ENCODE measurements at regions not wholly inside any gene's neighbourhood (a gene's known extent, or its start where the extent isn't known, plus 50 kb on each side); places are given as distances from the start of the nearest gene placed in this dataset.
"Not testable (repeated sequence)": the region's sequence is repeated elsewhere in the genome, so short reads cannot be mapped to it uniquely, and the experiment has no call there.

DNA sequence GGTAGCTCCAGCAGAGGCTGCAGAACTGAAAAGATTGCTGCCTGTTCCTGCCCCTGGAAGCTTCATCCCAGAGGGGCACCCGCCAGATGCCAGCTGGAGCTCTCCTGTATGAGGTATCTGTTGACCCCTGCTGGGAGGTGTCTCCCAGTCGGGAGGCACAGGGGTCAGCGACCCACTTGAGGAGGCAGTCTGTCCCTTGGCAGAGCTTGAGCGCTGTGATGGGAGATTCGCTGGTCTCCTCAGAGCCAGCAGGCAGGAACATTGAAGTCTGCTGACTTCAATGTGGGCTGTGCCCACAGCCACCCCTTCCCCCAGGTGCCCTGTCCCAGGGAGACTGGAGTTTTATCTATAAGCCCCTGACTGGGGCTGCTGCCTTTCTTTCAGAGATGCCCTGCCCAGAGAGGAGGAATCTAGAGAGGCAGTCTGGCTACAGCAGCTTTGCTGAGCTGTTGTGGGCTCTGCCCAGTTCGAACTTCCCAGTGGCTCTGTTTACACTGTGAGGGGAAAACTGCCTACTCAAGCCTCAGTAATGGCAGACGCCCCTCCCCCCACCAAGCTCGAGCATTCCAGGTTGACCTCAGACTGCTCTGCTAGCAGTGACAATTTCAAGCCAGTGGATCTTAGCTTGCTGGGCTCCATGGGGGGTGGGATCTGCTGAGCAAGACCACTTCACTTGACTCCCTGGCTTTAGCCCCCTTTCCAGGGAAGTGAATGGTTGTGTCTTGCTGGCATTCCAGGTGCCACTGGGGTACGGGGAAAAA is 622.3 kb upstream of the ACTRT1 start:
- POLR2A ChIA-PET; H3K4me3 Mint-ChIP-seq; CTCF ChIA-PET; DNase-seq; intact Hi-C loops (cut with micrococcal nuclease); H3K4me1 Mint-ChIP-seq (ENCODE audit: low read depth); H3K36me3 Mint-ChIP-seq; H3K9me3 Mint-ChIP-seq; H3K27ac Mint-ChIP-seq; H3K27me3 Mint-ChIP-seq: not testable (repeated sequence)

GRCh38 chrX:128664211-128664610 is 612.0 kb upstream of the ACTRT1 start:
- POLR2A ChIA-PET, result no interaction called here
- DNase-seq, result no peak
- intact Hi-C loops (cut with micrococcal nuclease), result no loop called here
- CTCF ChIA-PET, result no interaction called here
- no peaks in the 10 kb centered on the region for H3K27me3 Mint-ChIP-seq
- no peaks in the 10 kb centered on the region for H3K4me1 Mint-ChIP-seq (ENCODE audit: low read depth)
- no peak overlapping the region for H3K4me3 Mint-ChIP-seq
- H3K27ac Mint-ChIP-seq, result no peak overlapping the region
- H3K9me3 Mint-ChIP-seq, result peaks cover 8% of the 10 kb centered on the region
- no peaks in the 10 kb centered on the region for H3K36me3 Mint-ChIP-seq

- no peak for DNase-seq
- H3K4me1 Mint-ChIP-seq (ENCODE audit: low read depth), result no peaks in the 10 kb centered on the region
- H3K27me3 Mint-ChIP-seq, result no peaks in the 10 kb centered on the region
- intact Hi-C loops (cut with micrococcal nuclease), result no loop called here
- POLR2A ChIA-PET, result no interaction called here
- no peaks in the 10 kb centered on the region for H3K9me3 Mint-ChIP-seq
- CTCF ChIA-PET, result no interaction called here
- H3K27ac Mint-ChIP-seq, result no peak overlapping the region
- H3K36me3 Mint-ChIP-seq, result no peaks in the 10 kb centered on the region
- H3K4me3 Mint-ChIP-seq, result no peak overlapping the region
Observed at GRCh38 chrX:128653524-128654060, 601.4 kb upstream of the ACTRT1 start.

DNA sequence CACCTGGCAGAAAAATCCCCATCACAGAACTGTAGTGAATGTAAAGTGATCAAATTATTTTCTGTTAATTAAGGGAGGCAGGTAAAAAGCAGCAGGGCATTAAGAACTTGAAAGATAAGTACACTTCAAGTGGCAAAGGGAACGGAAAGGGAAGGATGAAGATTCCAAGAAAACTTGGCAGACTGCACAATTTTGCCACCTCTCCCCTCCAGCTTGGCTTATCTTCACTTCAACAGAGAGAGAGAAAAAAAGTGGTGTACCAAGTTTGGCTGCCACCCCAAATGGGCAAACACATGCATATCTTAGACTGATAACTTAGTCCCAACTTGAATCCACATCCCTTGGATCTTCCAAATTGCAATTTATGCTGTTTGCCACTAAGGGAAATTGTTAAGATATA is 598.1 kb upstream of the ACTRT1 start:
- Mint-ChIP-seq H3K27me3 (no peaks in the 10 kb centered on the region), H3K9me3 (no peaks in the 10 kb centered on the region), H3K4me1 (ENCODE audit: low read depth) (no peaks in the 10 kb centered on the region), H3K36me3 (no peaks in the 10 kb centered on the region), H3K4me3 (no peak overlapping the region), H3K27ac (no peak overlapping the region)
- intact Hi-C loops (cut with micrococcal nuclease), result no loop called here
- ChIA-PET POLR2A (no interaction called here), CTCF (no interaction called here)
- no peak for DNase-seq

DNA sequence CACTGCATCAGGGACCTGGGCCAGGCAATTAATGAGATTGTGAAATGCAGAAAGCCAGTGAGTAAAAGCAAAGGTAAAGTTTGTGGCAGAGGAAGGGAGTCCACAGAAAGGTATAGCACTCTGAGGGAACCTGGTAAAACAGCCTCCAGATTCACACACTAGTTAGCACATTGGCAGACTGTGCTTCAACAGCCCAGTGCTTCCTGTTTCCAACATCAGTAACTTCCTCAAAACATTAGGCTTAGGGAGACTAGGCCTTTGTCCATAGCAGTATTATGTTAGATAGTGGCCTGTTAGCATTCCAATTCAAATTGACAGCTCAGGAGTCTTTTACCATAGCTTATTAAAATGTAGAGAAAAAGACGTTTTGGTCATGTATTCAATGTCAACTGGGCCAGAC is 582.6 kb upstream of the ACTRT1 start:
- CTCF ChIA-PET, result no interaction called here
- POLR2A ChIA-PET, result no interaction called here
- no peaks in the 10 kb centered on the region for H3K4me1 Mint-ChIP-seq (ENCODE audit: low read depth)
- H3K27ac Mint-ChIP-seq, result no peak overlapping the region
- intact Hi-C loops (cut with micrococcal nuclease), result no loop called here
- H3K4me3 Mint-ChIP-seq, result no peak overlapping the region
- H3K36me3 Mint-ChIP-seq, result no peaks in the 10 kb centered on the region
- no peaks in the 10 kb centered on the region for H3K27me3 Mint-ChIP-seq
- DNase-seq, result no peak
- no peaks in the 10 kb centered on the region for H3K9me3 Mint-ChIP-seq

DNA sequence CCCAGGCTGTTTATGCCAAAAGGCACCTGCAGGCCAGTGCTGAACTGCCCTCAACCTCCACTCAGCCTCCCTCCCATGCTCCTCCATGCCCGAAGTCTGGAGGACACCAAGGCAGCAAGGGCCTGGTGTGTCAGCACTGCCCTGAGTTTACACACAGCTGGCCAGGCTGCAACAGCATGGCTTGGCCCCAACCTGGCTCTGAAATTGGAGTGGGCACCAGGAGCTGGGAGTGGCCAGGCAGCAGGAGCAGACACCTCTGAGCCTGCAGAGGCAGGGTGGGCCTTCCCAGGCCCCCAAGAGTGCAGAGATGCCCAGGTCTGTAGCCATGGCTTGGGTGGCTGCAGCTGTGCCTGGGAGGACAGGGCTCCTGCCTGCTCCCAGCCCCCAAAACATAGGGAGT is 571.2 kb upstream of the ACTRT1 start:
- CTCF ChIA-PET, result no interaction called here
- Mint-ChIP-seq H3K4me1 (ENCODE audit: low read depth) (no peaks in the 10 kb centered on the region), H3K27ac (no peak overlapping the region), H3K36me3 (no peaks in the 10 kb centered on the region), H3K27me3 (no peaks in the 10 kb centered on the region), H3K4me3 (no peak overlapping the region), H3K9me3 (no peaks in the 10 kb centered on the region)
- no peak for DNase-seq
- POLR2A ChIA-PET, result no interaction called here
- intact Hi-C loops (cut with micrococcal nuclease), result no loop called here

- Mint-ChIP-seq H3K4me3 (no peak overlapping the region), H3K27me3 (no peaks in the 10 kb centered on the region), H3K27ac (no peak overlapping the region), H3K9me3 (no peaks in the 10 kb centered on the region), H3K36me3 (no peaks in the 10 kb centered on the region), H3K4me1 (ENCODE audit: low read depth) (no peaks in the 10 kb centered on the region)
- intact Hi-C loops (cut with micrococcal nuclease), result no loop called here
- DNase-seq, result no peak
- POLR2A ChIA-PET, result no interaction called here
- CTCF ChIA-PET, result no interaction called here
Observed at GRCh38 chrX:128622296-128622695, 570.1 kb upstream of the ACTRT1 start.

GRCh38 chrX:128619490-128619889 is 567.3 kb upstream of the ACTRT1 start:
- ChIA-PET POLR2A (no interaction called here), CTCF (no interaction called here)
- Mint-ChIP-seq H3K4me3 (no peak overlapping the region), H3K9me3 (no peaks in the 10 kb centered on the region), H3K36me3 (no peaks in the 10 kb centered on the region), H3K4me1 (ENCODE audit: low read depth) (no peaks in the 10 kb centered on the region), H3K27me3 (no peaks in the 10 kb centered on the region), H3K27ac (no peak overlapping the region)
- intact Hi-C loops (cut with micrococcal nuclease), result no loop called here
- DNase-seq, result no peak

DNA sequence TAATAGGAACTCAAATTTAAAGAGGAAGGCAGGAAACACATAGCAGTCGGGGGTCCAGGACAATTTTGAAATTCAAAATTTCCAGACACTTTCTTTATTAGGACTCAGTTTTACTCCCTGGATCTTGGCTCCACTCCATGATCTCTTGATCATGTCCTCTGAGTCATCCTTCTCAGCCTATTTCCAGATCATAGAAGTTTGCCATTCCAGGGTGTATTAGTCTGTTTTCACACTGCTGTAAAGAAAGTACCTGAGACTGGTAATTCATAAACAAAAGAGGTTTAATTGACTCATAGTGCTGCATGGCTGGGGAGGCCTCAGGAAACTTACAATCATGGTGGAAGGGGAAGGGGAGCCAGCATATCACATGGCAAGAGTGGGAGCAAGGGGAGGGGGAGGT is 564.7 kb upstream of the ACTRT1 start:
- ChIA-PET POLR2A (no interaction called here), CTCF (no interaction called here)
- no peak overlapping the region for H3K27ac Mint-ChIP-seq
- intact Hi-C loops (cut with micrococcal nuclease), result no loop called here
- no peaks in the 10 kb centered on the region for H3K27me3 Mint-ChIP-seq
- no peaks in the 10 kb centered on the region for H3K9me3 Mint-ChIP-seq
- H3K36me3 Mint-ChIP-seq, result no peaks in the 10 kb centered on the region
- no peak overlapping the region for H3K4me3 Mint-ChIP-seq
- no peak for DNase-seq
- H3K4me1 Mint-ChIP-seq (ENCODE audit: low read depth), result no peaks in the 10 kb centered on the region

- H3K36me3 Mint-ChIP-seq; intact Hi-C loops (cut with micrococcal nuclease); H3K9me3 Mint-ChIP-seq; DNase-seq; H3K27me3 Mint-ChIP-seq; H3K4me3 Mint-ChIP-seq; H3K4me1 Mint-ChIP-seq (ENCODE audit: low read depth); CTCF ChIA-PET; POLR2A ChIA-PET; H3K27ac Mint-ChIP-seq: not testable (repeated sequence)
Observed at GRCh38 chrX:128606817-128607216, 554.6 kb upstream of the ACTRT1 start.

DNA sequence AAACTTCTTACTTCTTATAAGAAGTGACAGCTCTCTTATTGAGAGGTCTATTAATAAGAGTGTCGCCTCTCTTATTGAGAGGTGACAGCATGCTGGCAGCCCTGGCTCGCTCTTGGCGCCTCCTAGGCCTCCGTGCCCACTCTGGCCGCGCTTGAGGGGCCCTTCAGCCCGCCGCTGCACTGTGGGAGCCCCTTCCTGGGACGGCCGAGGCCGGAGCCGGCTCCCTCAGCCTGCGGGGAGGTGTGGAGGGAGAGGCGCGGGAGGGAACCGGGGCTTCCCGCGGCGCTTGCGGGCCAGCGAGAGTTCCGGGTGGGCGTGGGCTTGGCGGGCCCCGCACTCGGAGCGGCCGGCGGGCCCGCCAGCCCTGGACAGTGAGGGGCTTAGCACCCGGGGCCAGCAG is 554.2 kb upstream of the ACTRT1 start:
- H3K9me3 Mint-ChIP-seq; H3K27ac Mint-ChIP-seq; H3K36me3 Mint-ChIP-seq; H3K4me3 Mint-ChIP-seq; CTCF ChIA-PET; H3K27me3 Mint-ChIP-seq; DNase-seq; H3K4me1 Mint-ChIP-seq (ENCODE audit: low read depth); POLR2A ChIA-PET; intact Hi-C loops (cut with micrococcal nuclease): not testable (repeated sequence)

GRCh38 chrX:128601706-128602105 is 549.5 kb upstream of the ACTRT1 start:
- Mint-ChIP-seq H3K27ac (no peak overlapping the region), H3K4me1 (ENCODE audit: low read depth) (no peaks in the 10 kb centered on the region), H3K27me3 (no peaks in the 10 kb centered on the region), H3K4me3 (no peak overlapping the region), H3K36me3 (no peaks in the 10 kb centered on the region), H3K9me3 (no peaks in the 10 kb centered on the region)
- intact Hi-C loops (cut with micrococcal nuclease), result no loop called here
- no peak for DNase-seq
- ChIA-PET CTCF (no interaction called here), POLR2A (no interaction called here)

DNA sequence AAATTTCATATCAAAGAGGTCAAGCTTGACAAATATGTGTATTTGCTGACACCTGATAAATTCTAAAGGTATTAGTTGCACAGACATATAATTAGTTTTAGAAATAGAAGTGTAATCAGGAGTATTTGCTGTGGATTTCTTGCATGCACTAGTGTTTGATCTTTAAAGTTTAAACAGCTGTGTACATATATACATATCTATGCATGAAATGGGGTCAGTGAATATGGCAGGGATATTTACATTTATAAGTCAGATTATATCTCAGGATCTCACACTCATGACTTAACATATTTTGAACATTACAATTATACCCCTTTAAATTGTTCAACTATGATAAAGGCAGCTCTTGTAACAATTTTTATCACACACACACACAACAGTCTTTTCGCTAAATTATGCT is 547.4 kb upstream of the ACTRT1 start:
- ChIA-PET POLR2A (no interaction called here), CTCF (no interaction called here)
- no peaks in the 10 kb centered on the region for H3K36me3 Mint-ChIP-seq
- intact Hi-C loops (cut with micrococcal nuclease), result no loop called here
- no peak overlapping the region for H3K4me3 Mint-ChIP-seq
- no peak for DNase-seq
- no peaks in the 10 kb centered on the region for H3K27me3 Mint-ChIP-seq
- no peak overlapping the region for H3K27ac Mint-ChIP-seq
- no peaks in the 10 kb centered on the region for H3K4me1 Mint-ChIP-seq (ENCODE audit: low read depth)
- H3K9me3 Mint-ChIP-seq, result peaks cover 4% of the 10 kb centered on the region
